ENCODE measurements at regions not wholly inside any gene's neighbourhood (a gene's known extent, or its start where the extent isn't known, plus 50 kb on each side); places are given as distances from the start of the nearest gene placed in this dataset.

GRCh38 chr2:168328421-168328820 lies 81.0 kb upstream of the STK39 start:
- TF ChIP-seq FOXM1 (IDR thresholded peaks at IDR 0.05; ENCODE audit: borderline replicate concordance) (no peak), BHLHE40 (IDR thresholded peaks at IDR 0.05; ENCODE audit: borderline replicate concordance) (no peak), FOXK2 (IDR thresholded peaks at IDR 0.05) (no peak), ELF4 (IDR thresholded peaks at IDR 0.05) (no peak), TARDBP (IDR thresholded peaks at IDR 0.05) (no peak), HDGF (IDR thresholded peaks at IDR 0.05; ENCODE audit: borderline replicate concordance) (no peak), ZNF384 (IDR thresholded peaks at IDR 0.05) (no peak), PKNOX1 (IDR thresholded peaks at IDR 0.05) (no peak), L3MBTL2 (conservative IDR thresholded peaks at IDR 0.05) (no peak), SP1 (IDR thresholded peaks at IDR 0.05) (no peak), LEF1 (IDR thresholded peaks at IDR 0.05; ENCODE audit: borderline replicate concordance) (no peak), NFRKB (IDR thresholded peaks at IDR 0.05) (no peak), SUZ12 (IDR thresholded peaks at IDR 0.05) (no peak)

Measured in HEK293T (cell line).